ENCODE measurements at regions not wholly inside any gene's neighbourhood (a gene's known extent, or its start where the extent isn't known, plus 50 kb on each side); places are given as distances from the start of the nearest gene placed in this dataset.
A peak's percentile ranks its signal among the peaks of the same experiment; 100 is the strongest.

- Histone ChIP-seq H3K4me1 (peaks cover 0 to 5% (median 0%) of the 10 kb centered on the region in 4 donors), H3K27ac (no peak overlapping the region), H3K4me3 (no peak overlapping the region), H3K36me3 (no peaks in the 10 kb centered on the region), H3K27me3 (no peaks in the 10 kb centered on the region), H3K9me3 (no peaks in the 10 kb centered on the region)
- peak in 1 of 2 donors; percentile 75 for DNase-seq (ENCODE audit: low spot score in 2 of 2)
- TF ChIP-seq, protein P1, sequence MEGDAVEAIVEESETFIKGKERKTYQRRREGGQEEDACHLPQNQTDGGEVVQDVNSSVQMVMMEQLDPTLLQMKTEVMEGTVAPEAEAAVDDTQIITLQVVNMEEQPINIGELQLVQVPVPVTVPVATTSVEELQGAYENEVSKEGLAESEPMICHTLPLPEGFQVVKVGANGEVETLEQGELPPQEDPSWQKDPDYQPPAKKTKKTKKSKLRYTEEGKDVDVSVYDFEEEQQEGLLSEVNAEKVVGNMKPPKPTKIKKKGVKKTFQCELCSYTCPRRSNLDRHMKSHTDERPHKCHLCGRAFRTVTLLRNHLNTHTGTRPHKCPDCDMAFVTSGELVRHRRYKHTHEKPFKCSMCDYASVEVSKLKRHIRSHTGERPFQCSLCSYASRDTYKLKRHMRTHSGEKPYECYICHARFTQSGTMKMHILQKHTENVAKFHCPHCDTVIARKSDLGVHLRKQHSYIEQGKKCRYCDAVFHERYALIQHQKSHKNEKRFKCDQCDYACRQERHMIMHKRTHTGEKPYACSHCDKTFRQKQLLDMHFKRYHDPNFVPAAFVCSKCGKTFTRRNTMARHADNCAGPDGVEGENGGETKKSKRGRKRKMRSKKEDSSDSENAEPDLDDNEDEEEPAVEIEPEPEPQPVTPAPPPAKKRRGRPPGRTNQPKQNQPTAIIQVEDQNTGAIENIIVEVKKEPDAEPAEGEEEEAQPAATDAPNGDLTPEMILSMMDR (IDR thresholded peaks at IDR 0.05) = peak; percentile 40 to 59 (median 57)
- TF ChIP-seq EP300 (IDR thresholded peaks at IDR 0.05) = no peak
- WGBS, 2 donors = 11 to 15% methylated on average over 6 of the region's 6 CpGs
Measured at GRCh38 chr7:119175911-119176627, 951.6 kb downstream of the ANKRD7 start.

DNA sequence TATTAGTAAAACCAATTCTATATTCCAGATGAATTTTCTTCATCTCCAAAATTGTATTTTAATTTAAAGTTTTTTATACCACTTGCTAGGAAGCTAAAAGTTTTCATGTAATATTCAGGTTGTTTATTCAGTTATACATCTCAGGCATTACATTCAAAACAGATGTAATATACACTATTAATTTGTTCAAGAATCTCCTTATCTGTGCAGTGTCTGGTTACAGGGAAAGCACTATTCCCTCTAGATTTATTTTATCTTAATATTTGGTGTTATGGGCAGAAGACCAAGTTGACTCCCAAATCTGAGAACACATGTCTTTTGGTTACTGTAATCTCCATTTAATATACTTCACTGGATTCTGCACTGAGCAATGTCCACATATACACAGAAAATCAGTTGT, 953.4 kb downstream of the ANKRD7 start:
- no peaks in the 10 kb centered on the region for H3K9me3 ChIP-seq
- no peak for DNase-seq (ENCODE audit: low spot score in 2 of 2)
- no peaks in the 10 kb centered on the region for H3K36me3 ChIP-seq
- no peak overlapping the region for H3K4me3 ChIP-seq
- H3K27me3 ChIP-seq = no peaks in the 10 kb centered on the region
- TF ChIP-seq POLR2A (IDR thresholded peaks at IDR 0.05) = no peak
- TF ChIP-seq, protein P1 (IDR thresholded peaks at IDR 0.05) = no peak
- H3K27ac ChIP-seq = no peak overlapping the region
- H3K4me1 ChIP-seq = peaks cover 0 to 5% (median 0%) of the 10 kb centered on the region in 4 donors

GRCh38 chr7:119184124-119184788, 959.8 kb downstream of the ANKRD7 start:
- WGBS, 2 donors = 89 to 91% methylated on average over 4 of the region's 4 CpGs
- no peaks in the 10 kb centered on the region for H3K4me1 ChIP-seq
- TF ChIP-seq POLR2A (IDR thresholded peaks at IDR 0.05) (no peak), EP300 (IDR thresholded peaks at IDR 0.05) (no peak)
- TF ChIP-seq, protein P1 (IDR thresholded peaks at IDR 0.05) = no peak

DNA sequence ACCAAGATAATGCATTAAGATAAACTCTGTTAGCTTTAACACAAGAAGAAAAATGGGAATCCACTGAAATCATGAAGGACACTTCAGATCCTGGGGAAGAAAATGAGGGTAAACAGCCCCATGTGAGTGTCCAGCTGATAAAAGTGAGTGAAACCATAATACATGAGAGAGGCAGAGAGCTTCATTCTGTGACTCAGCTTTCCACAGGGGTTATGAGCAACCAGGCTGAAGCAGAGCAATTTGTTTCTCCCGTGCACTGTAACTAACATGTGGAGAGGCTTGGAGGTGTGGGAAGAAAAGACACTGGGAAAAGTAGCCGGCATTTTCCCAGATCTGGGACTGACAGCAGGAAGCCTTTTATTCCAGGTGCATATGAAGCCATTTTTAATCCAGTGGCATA, 971.7 kb downstream of the ANKRD7 start:
- no peak overlapping the region for H3K4me3 ChIP-seq
- H3K36me3 ChIP-seq = no peaks in the 10 kb centered on the region
- no peak for DNase-seq (ENCODE audit: low spot score in 2 of 2)
- H3K9me3 ChIP-seq = no peaks in the 10 kb centered on the region
- no peak overlapping the region for H3K27ac ChIP-seq
- H3K4me1 ChIP-seq = no peaks in the 10 kb centered on the region
- 68 to 79% methylated on average over 2 of the region's 2 CpGs for WGBS, 2 donors
- no peaks in the 10 kb centered on the region for H3K27me3 ChIP-seq
- TF ChIP-seq POLR2A (IDR thresholded peaks at IDR 0.05) = no peak
- TF ChIP-seq, protein P1 (IDR thresholded peaks at IDR 0.05) = no peak
- TF ChIP-seq EP300 (IDR thresholded peaks at IDR 0.05) = no peak

More at GRCh38 chr7:119184124-119184788, 959.8 kb downstream of the ANKRD7 start:
- no peaks in the 10 kb centered on the region for H3K27me3 ChIP-seq
- no peaks in the 10 kb centered on the region for H3K9me3 ChIP-seq
- no peaks in the 10 kb centered on the region for H3K36me3 ChIP-seq
- no peak for DNase-seq (ENCODE audit: low spot score in 2 of 2)
- no peak overlapping the region for H3K4me3 ChIP-seq
- H3K27ac ChIP-seq = no peak overlapping the region

DNA sequence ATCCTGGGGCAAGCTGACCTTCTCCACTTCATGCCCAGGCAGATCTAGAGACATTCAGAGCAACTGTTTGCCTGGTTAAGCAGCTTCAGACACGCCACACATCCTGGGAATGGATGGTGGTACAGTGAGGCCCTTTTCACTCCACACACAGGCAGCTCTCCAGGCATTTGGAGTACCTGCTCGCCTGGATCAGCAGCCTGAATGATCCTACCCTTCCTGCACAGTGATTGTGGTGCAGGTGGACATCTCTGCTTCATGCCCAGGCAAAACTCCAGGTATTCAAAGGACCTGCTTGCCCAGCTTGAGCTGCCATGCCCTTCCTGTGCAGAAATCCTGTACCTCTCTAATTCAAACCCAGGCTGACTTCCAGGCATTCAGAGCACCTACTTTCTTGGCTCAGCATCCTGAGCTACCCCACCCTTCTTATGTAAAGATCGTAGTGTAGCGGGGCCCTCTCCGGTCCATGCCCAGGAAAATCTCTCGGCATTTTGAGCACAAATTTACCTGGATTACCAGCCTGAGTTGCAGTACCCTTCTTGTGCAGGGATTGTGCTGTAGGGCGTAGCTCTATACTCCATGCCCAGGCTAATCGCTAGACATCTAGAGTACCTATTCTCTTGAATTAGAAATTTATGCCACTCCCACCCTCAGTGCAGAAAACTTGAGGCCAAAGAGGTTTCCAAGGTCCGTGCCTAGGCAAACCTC, 972.8 kb downstream of the ANKRD7 start:
- H3K9me3 ChIP-seq = no peaks in the 10 kb centered on the region
- H3K27ac ChIP-seq = no peak overlapping the region
- WGBS, 2 donors = 81 to 85% methylated on average over 9 of the region's 9 CpGs
- H3K4me1 ChIP-seq = no peaks in the 10 kb centered on the region
- H3K36me3 ChIP-seq = no peaks in the 10 kb centered on the region
- no peaks in the 10 kb centered on the region for H3K27me3 ChIP-seq
- DNase-seq (ENCODE audit: low spot score in 2 of 2) = no peak
- H3K4me3 ChIP-seq = no peak overlapping the region
- no peak for TF ChIP-seq EP300 (IDR thresholded peaks at IDR 0.05)
- TF ChIP-seq, protein P1 (IDR thresholded peaks at IDR 0.05) = no peak
- TF ChIP-seq POLR2A (IDR thresholded peaks at IDR 0.05) = no peak

Measured in tibial nerve (tissue), 4 donors.